Colonic mucosa (tissue), 4 donors: ENCODE measurements at regions not wholly inside any gene's neighbourhood (a gene's known extent, or its start where the extent isn't known, plus 50 kb on each side); places are given as distances from the start of the nearest gene placed in this dataset.
A peak's percentile ranks its signal among the peaks of the same experiment; 100 is the strongest.
"Not testable (repeated sequence)": the region's sequence is repeated elsewhere in the genome, so short reads cannot be mapped to it uniquely, and the experiment has no call there.

Source experiments
- DNase-seq: peaks from one replicate; pipeline ENCODE4 v3.0.0-alpha.2; 2020
- H3K27ac ChIP-seq: fragments of 200-600 bp; one replicate; pipeline ENCODE4 v1.8.0; 2021
- H3K27me3 ChIP-seq: fragments of 200-600 bp; one replicate; pipeline ENCODE4 v1.8.0; 2021
- H3K36me3 ChIP-seq: fragments of 200-600 bp; one replicate; pipeline ENCODE4 v1.8.0; 2021
- H3K4me1 ChIP-seq: fragments of 200-600 bp; one replicate; pipeline ENCODE4 v1.8.0; 2021; ENCODE audit warnings: mild to moderate bottlenecking
- H3K4me3 ChIP-seq: fragments of 200-600 bp; one replicate; pipeline ENCODE4 v1.8.0; 2021
- H3K9ac ChIP-seq, 2 donors: one replicate each; pipeline ENCODE4 v1.7.0; 2013; ENCODE audit warnings: control low read depth in 2 of 2, low read depth in 2 of 2, low read length in 2 of 2
- H3K9me3 ChIP-seq: fragments of 200-600 bp; one replicate; pipeline ENCODE4 v1.8.0; 2021
- intact Hi-C: fragments of 100-400 bp; cut with DNase I; formaldehyde crosslinking; loops from one replicate; pipeline ENCODE4 v1.14.1; 2022
- TF ChIP-seq, protein P1 (sequence below): fragments of 200-600 bp; IDR thresholded peaks from one replicate; pipeline ENCODE4 v1.8.0; 2022; ENCODE audit warnings: antibody characterized with exemption, mild to moderate bottlenecking
- donor health status: healthy.
- donor health status: DM: no; HTN: no; CAD: no.
- donor health status: DM: no; HTN: no; CAD: no.

DNA sequence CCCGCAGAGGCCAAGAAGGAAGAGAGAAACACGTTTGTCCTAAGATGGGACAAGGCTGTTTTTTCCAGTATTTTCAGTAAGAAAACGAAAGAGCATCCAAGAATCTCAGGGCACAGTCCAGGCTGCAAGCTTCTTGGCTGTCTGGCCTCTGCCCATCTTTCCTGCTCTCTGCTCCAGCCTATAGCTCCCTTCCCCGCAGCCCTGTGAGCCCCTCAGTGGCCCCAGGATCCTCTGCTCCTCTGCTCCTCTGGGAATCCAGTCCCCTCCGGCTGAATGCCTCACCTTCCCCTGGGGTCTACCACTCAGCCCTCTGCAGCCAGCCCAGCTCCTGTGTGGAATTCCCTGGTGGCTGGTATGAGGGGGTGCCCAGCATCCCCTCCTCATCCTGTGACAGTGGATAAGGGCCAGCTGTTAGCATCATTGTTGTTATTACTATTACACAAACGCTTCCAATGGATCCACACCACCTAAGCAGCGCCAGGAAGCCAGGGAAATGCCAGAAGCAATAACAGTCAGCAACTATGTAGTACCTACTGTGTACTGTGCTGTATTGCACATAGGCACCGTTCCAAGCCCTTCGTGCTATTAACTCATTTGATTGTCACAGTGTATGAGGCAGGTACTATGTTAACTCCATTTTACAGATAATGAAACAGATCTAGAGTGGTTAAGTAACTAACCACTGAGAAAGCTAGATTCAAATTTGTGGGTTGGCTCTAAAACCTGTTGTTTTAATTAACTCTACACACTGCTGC is 60.3 kb upstream of the PTPN1 start:
- Histone ChIP-seq H3K4me1 (peaks cover 8% of the 10 kb centered on the region), H3K9me3 (no peaks in the 10 kb centered on the region), H3K4me3 (no peak overlapping the region), H3K27me3 (no peaks in the 10 kb centered on the region), H3K36me3 (no peaks in the 10 kb centered on the region), H3K9ac (no peak overlapping the region), H3K27ac (no peak overlapping the region)
- TF ChIP-seq, protein P1, sequence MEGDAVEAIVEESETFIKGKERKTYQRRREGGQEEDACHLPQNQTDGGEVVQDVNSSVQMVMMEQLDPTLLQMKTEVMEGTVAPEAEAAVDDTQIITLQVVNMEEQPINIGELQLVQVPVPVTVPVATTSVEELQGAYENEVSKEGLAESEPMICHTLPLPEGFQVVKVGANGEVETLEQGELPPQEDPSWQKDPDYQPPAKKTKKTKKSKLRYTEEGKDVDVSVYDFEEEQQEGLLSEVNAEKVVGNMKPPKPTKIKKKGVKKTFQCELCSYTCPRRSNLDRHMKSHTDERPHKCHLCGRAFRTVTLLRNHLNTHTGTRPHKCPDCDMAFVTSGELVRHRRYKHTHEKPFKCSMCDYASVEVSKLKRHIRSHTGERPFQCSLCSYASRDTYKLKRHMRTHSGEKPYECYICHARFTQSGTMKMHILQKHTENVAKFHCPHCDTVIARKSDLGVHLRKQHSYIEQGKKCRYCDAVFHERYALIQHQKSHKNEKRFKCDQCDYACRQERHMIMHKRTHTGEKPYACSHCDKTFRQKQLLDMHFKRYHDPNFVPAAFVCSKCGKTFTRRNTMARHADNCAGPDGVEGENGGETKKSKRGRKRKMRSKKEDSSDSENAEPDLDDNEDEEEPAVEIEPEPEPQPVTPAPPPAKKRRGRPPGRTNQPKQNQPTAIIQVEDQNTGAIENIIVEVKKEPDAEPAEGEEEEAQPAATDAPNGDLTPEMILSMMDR: no peak
- DNase-seq: no peak
- intact Hi-C loops: loop anchor here (10.0 kb wide), 1 partner anchor 85 kb away; no protein-coding TSS in a partner anchor

- no peak for DNase-seq
- no peak overlapping the region for H3K4me3 ChIP-seq
- intact Hi-C loops: loop anchor here (10.0 kb wide), 1 partner anchor 86 kb away; no protein-coding TSS in a partner anchor
- TF ChIP-seq, protein P1: no peak
- H3K27ac ChIP-seq: no peak overlapping the region
- H3K27me3 ChIP-seq: no peaks in the 10 kb centered on the region
- peaks cover 8% of the 10 kb centered on the region for H3K4me1 ChIP-seq
- H3K9ac ChIP-seq: no peak overlapping the region
- H3K36me3 ChIP-seq: no peaks in the 10 kb centered on the region
- H3K9me3 ChIP-seq: no peaks in the 10 kb centered on the region
Observed at GRCh38 chr20:50450493-50450826, 59.7 kb upstream of the PTPN1 start.

GRCh38 chr20:50450881-50451752 is 59.1 kb upstream of the PTPN1 start:
- no peaks in the 10 kb centered on the region for H3K9me3 ChIP-seq
- peak overlapping the region in 1 of 2 donors; percentile 73 for H3K9ac ChIP-seq
- TF ChIP-seq, protein P1: no peak
- no peak for DNase-seq
- no peak overlapping the region for H3K4me3 ChIP-seq
- intact Hi-C loops: loop anchor here (10.0 kb wide), 1 partner anchor 86 kb away; no protein-coding TSS in a partner anchor
- H3K27ac ChIP-seq: peak overlapping the region; percentile 15
- peaks cover 8% of the 10 kb centered on the region for H3K4me1 ChIP-seq
- H3K27me3 ChIP-seq: no peaks in the 10 kb centered on the region
- no peaks in the 10 kb centered on the region for H3K36me3 ChIP-seq

- H3K36me3 ChIP-seq, H3K4me3 ChIP-seq, H3K27me3 ChIP-seq, H3K9me3 ChIP-seq, DNase-seq, H3K4me1 ChIP-seq: not testable (repeated sequence)
- Histone ChIP-seq H3K27ac (peak overlapping the region; percentile 15), H3K9ac (peak overlapping the region in 1 of 2 donors; percentile 73)
- intact Hi-C loops: loop anchor here (10.0 kb wide), 1 partner anchor 87 kb away; no protein-coding TSS in a partner anchor
Observed at GRCh38 chr20:50451792-50452425, 58.3 kb upstream of the PTPN1 start.

- TF ChIP-seq, protein P1: no peak
- Histone ChIP-seq H3K27me3 (no peaks in the 10 kb centered on the region), H3K9ac (no peak overlapping the region), H3K4me3 (no peak overlapping the region), H3K27ac (no peak overlapping the region), H3K9me3 (no peaks in the 10 kb centered on the region), H3K4me1 (peaks cover 8% of the 10 kb centered on the region), H3K36me3 (no peaks in the 10 kb centered on the region)
- DNase-seq: no peak
- intact Hi-C loops: loop anchor here (10.0 kb wide), 1 partner anchor 89 kb away; no protein-coding TSS in a partner anchor
Observed at GRCh38 chr20:50453533-50454244, 56.5 kb upstream of the PTPN1 start.

- not testable (repeated sequence) for H3K4me1 ChIP-seq, H3K27me3 ChIP-seq, H3K36me3 ChIP-seq, H3K9ac ChIP-seq, H3K27ac ChIP-seq, DNase-seq, H3K9me3 ChIP-seq, H3K4me3 ChIP-seq
- intact Hi-C loops: loop anchor here (10.0 kb wide), 1 partner anchor 90 kb away; no protein-coding TSS in a partner anchor
Observed at GRCh38 chr20:50455245-50455644, 54.9 kb upstream of the PTPN1 start.
